GM18870 (cell line): ENCODE measurements at regions not wholly inside any gene's neighbourhood (a gene's known extent, or its start where the extent isn't known, plus 50 kb on each side); places are given as distances from the start of the nearest gene placed in this dataset.
"Not testable (repeated sequence)": the region's sequence is repeated elsewhere in the genome, so short reads cannot be mapped to it uniquely, and the experiment has no call there.

Source experiments
- ATAC-seq: cut with Tn5 transposase; IDR thresholded peaks from one replicate; pipeline ENCODE4 v1.9.1; 2021; ENCODE audit warnings: moderate library complexity; ENCODE audit not compliant: unreplicated experiment

GRCh38 chr21:35548904-35549615 lies 500.0 kb upstream of the RUNX1 start:
- no peak for ATAC-seq

GRCh38 chr21:35547946-35548774 lies 499.1 kb upstream of the RUNX1 start:
- ATAC-seq, result no peak

- no peak for ATAC-seq
Measured at GRCh38 chr21:35543746-35544145, 494.6 kb upstream of the RUNX1 start.

GRCh38 chr21:35540950-35541638 lies 492.0 kb upstream of the RUNX1 start:
- ATAC-seq, result no peak

DNA sequence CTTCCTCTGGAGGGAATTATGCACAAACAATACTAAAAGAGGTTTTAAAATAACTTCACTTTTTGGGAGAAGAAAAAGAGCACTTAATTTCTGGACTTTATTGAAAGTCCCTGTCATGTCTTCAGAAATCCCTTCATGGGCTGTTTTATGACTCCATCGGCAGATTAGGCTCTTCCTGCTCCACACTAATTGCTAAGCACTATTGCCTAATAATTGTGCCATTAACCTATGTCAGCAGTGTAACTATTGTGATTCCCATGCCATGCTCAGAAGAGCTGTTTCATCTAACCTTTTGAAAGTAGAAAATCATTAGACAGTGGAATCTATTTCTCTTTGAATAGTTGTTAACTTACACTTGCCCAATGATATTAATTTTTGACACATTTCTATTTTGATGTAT lies 489.3 kb upstream of the RUNX1 start:
- ATAC-seq, result no peak

DNA sequence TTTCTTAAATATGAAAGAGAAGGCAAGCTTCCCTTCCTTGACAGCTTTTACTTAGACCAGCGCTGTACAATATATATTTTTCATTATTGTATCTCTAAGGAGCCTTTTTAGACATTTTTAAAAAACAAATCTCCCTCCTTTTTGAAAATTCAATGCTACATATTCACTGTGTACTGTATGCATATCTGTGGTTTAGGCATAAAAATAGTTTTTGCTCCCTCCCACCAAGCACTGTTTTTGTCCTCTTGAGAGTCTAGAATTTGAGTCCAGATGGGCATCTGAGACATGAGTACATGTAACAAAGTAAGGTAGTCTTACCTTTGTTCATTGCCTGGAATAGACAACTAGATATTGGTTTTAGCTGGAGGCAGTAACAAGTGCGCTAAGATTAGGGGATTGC lies 488.5 kb upstream of the RUNX1 start:
- ATAC-seq, result no peak

- no peak for ATAC-seq
Measured at GRCh38 chr21:35533893-35534292, 484.8 kb upstream of the RUNX1 start.

DNA sequence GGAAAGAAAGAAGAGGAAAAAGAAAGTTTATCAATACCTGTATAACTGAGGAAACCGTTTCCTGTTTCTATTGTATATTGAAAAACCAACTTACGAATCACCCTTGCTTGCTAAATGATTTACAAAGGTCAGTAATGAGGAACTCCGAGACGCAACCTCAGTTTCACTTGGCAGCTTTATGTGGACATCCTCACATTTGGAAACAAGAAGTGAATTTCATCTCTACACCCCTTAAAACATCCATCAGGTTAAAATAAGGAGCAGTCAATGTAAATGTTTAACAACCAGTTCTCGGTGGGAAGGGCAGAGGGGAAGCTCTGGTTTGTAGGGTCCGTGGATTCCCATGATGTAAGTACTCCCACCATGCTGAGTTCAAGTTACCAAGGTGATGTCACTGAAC lies 481.7 kb upstream of the RUNX1 start:
- ATAC-seq, result no peak

DNA sequence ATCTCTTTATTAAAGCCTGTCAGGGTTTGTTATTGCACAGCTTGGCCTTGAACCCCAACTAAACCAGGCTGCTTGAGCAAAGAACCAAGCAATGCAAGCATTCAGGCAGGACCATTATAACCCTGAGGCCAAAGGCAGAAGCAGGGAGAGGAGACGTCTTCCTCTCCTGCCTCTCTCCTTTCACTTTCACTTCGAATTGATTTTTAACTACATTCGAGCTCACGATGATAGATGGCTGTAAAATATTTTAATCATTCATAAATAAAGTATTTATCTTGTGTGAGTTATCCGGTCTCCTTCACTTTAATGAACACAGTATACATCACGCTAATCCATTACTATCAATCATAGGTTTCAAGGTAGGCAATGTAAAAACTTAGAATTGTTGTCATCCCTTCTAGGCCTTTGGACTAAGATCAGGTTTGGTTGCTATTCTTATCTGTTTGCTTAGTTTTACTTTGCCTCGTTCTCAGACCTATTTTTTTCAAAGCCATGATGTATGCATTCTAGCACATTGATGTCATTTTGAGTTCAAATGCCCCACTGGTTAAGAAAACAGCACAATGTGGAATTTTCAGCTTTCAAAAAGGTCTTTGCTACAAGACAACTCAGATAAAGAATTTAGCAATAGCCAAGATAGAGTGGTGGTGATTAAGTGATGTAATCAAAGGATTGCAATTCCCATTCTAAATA lies 480.2 kb upstream of the RUNX1 start:
- ATAC-seq, result no peak

- no peak for ATAC-seq
Measured at GRCh38 chr21:35528116-35529042, 479.3 kb upstream of the RUNX1 start.

DNA sequence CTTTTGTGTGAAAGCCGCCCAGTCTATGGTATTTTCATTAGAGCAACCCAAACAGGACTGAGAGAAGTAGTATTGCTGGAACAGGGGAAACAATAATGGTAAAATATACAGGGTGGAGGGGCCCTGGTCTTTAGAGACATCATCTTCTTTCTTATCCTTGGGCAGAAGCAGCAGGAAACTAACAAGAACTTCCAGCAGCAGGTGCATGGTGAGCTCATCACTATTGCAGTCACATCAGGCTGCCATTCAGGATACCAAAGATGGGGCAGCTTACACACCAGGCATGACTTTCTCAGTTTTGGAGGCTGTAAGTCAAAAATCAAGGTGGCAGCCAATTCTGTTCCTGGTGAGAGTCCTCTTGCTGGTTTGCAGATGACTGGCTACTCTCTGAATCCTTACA lies 478.3 kb upstream of the RUNX1 start:
- no peak for ATAC-seq

DNA sequence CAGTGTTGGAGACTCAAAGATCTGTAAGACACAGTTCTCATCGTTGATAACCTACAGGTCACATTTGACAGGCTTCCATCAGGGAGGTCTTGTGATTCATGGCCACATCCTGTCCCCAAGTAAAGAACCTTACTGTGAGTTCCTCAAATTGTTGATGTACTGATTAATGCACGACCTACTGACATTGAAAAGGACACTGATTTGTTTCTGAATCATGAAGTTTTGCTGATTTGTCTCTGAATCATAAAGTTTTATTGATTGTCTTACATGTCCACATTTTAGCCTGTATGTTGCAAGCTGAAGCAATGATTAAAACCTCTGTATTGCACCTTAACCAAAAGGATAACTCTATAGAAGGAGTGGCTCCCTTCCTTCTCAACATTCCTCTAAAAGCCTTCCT lies 476.3 kb upstream of the RUNX1 start:
- no peak for ATAC-seq

GRCh38 chr21:35521852-35522505 lies 472.9 kb upstream of the RUNX1 start:
- ATAC-seq, result no peak

DNA sequence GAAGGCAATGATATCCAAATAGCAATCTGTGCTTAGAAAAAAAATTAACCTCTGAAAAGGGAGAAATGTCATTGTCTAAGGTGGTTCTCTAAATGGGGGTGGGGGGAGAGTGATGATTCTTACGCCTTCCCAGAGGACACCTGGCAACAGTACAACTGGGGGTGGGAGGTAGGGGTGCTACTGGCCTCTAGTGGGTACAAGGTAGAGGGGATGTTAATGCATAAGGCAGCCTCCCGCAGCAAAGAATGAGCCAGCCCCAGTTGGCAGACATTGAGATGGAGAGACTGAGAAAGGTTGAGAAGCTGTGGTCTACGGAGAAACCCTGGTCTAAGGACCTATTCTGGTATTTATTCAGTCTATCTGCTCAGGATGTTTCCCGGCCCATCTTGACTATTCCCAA lies 472.2 kb upstream of the RUNX1 start:
- no peak for ATAC-seq

- no peak for ATAC-seq
Measured at GRCh38 chr21:35520856-35521255, 471.8 kb upstream of the RUNX1 start.

DNA sequence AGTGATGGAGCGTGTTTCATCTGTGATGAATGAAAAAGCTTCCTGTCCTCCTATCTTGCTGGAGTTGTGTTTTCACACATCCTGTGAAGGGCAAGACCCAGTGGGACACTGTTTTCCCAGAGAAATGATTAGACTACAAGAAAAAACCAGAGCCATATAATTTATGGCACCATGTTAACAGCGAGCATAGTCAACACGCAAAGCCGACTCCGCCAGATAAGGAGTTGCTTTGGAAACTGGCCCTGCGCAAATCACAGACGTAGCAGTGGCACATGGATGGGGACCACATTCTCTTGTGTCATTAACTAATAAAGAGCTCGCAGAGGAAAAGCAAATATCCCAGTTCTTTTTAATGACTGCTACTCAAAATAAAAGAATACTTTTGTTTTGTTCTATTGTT lies 471.2 kb upstream of the RUNX1 start:
- no peak for ATAC-seq

GRCh38 chr21:35517865-35518264 lies 468.8 kb upstream of the RUNX1 start:
- no peak for ATAC-seq

DNA sequence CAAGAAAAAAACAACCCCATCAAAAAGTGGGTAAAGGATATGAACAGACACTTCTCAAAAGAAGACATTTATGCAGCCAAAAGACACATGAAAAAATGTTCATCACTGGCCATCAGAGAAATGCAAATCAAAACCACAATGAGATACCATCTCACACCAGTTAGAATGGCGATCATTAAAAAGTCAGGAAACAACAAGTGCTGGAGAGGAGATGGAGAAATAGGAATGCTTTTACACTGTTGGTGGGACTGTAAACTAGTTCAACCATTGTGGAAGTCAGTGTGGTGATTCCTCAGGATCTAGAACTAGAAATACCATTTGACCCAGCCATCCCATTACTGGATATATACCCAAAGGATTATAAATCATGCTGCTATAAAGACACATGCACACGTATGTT lies 467.2 kb upstream of the RUNX1 start:
- ATAC-seq, result not testable (repeated sequence)

GRCh38 chr21:35512346-35512745 lies 463.2 kb upstream of the RUNX1 start:
- ATAC-seq, result no peak

GRCh38 chr21:35511696-35512162 lies 462.6 kb upstream of the RUNX1 start:
- no peak for ATAC-seq
